K562 (cell line): ENCODE measurements at regions not wholly inside any gene's neighbourhood (a gene's known extent, or its start where the extent isn't known, plus 50 kb on each side); places are given as distances from the start of the nearest gene placed in this dataset.

Source experiments
- ATAC-seq: fragments of 200-7000 bp; cut with Tn5 transposase; 3 replicates; pipeline ENCODE4 v1.9.1; 2020; ENCODE audit warnings: moderate library complexity
- BruUV-seq: library from RNA; stranded (reverse); fragments of 400-500 nt; replicated peaks from 2 replicates; lab custom pipeline; 2021; lab: Mats Ljungman, UMichigan
- CTCF ChIA-PET: fragments of 300-600 bp; formaldehyde crosslinking; extraction: SDS; loops from one replicate; lab custom pipeline; 2021; ENCODE audit warnings: low intra/inter-chr PET ratio; lab: Yijun Ruan, JAX
- POLR2A ChIA-PET: fragments of 300-600, 350-650 bp; sonication (Branson Sonifier 250); formaldehyde crosslinking; extraction: SDS; loops from one replicate; lab custom pipeline; 2021; ENCODE audit warnings: antibody characterized with exemption, inconsistent platforms; lab: Yijun Ruan, JAX
- DNase-seq, 4 experiments: peaks; one replicate each; pipeline versions ENCODE4 v3.0.0 to v3.0.0-alpha.2; 2011 to 2018; ENCODE audit warnings: low spot score in 3 of 4, mixed read lengths in 3 of 4; ENCODE audit errors: extremely low read depth in 1 of 4
- FAIRE-seq: peaks from 2 replicates; lab custom pipeline; 2011; peaks lifted over from hg19 to GRCh38; lab: Jason Lieb, UNC
- H2AFZ ChIP-seq: 2 replicates; pipeline ENCODE4 v1.6.0; 2011; ENCODE audit warnings: low read depth, low read length, control low read depth, inconsistent platforms
- H3K27ac ChIP-seq: fragments of 200-600 bp; 3 replicates; pipeline ENCODE4 v1.8.0; 2011; ENCODE audit warnings: low read depth, mild to moderate bottlenecking, control low read depth, inconsistent platforms, low read length, moderate library complexity, mixed read lengths; ENCODE audit errors: extremely low read depth
- H3K27me3 ChIP-seq, 2 experiments: fragments of 300-600 bp in 1 of 2; 2 replicates in 1 of 2; 3 replicates in 1 of 2; pipeline versions ENCODE4 v1.6.0 to v1.8.0; 2011; ENCODE audit warnings: inconsistent platforms in 2 of 2, low read length in 2 of 2, mild to moderate bottlenecking in 1 of 2, mixed read lengths in 1 of 2, moderate library complexity in 1 of 2; ENCODE audit not compliant: control insufficient read depth in 2 of 2, insufficient read depth in 2 of 2
- H3K36me3 ChIP-seq: fragments of 300-600 bp; 3 replicates; pipeline ENCODE4 v1.8.0; 2011; ENCODE audit warnings: mild to moderate bottlenecking, low read length, inconsistent platforms; ENCODE audit not compliant: control insufficient read depth, insufficient read depth
- H3K4me1 ChIP-seq, 2 experiments: fragments of 200-600 bp in 1 of 2; replicated peaks in 1 of 2; 2 replicates in 1 of 2; 3 replicates in 1 of 2; pipeline versions ENCODE4 v1.5.1 to v1.8.0; 2011; ENCODE audit warnings: inconsistent platforms in 2 of 2, low read length in 2 of 2, mild to moderate bottlenecking in 1 of 2, mixed read lengths in 1 of 2, moderate library complexity in 1 of 2; ENCODE audit not compliant: control insufficient read depth in 2 of 2, insufficient read depth in 2 of 2
- H3K4me2 ChIP-seq: 2 replicates; pipeline ENCODE4 v1.6.1; 2011; ENCODE audit warnings: low read length, control low read depth, inconsistent platforms, mixed read lengths; ENCODE audit not compliant: insufficient read depth
- H3K4me3 ChIP-seq: fragments of 200-600 bp; sonication (generic), shearing (Covaris generic); 2 replicates; pipeline ENCODE4 v1.5.1; 2016; ENCODE audit warnings: control low read depth, inconsistent platforms
- H3K79me2 ChIP-seq: fragments of 200-600 bp; 3 replicates; pipeline ENCODE4 v1.8.0; 2011; ENCODE audit warnings: low read length, inconsistent platforms; ENCODE audit not compliant: control insufficient read depth, insufficient read depth
- H3K9ac ChIP-seq, 2 experiments: 2 replicates each; pipeline versions ENCODE4 v1.6.0 to v1.6.1; 2011; ENCODE audit warnings: low read depth in 2 of 2, low read length in 2 of 2, control low read depth in 1 of 2, inconsistent platforms in 1 of 2, mild to moderate bottlenecking in 1 of 2, mixed read lengths in 1 of 2; ENCODE audit not compliant: insufficient read depth in 1 of 2
- H3K9me1 ChIP-seq: one replicate; pipeline ENCODE4 v1.6.0; 2011; ENCODE audit warnings: inconsistent platforms, mild to moderate bottlenecking, low read length, moderate library complexity; ENCODE audit not compliant: control insufficient read depth, insufficient read depth
- H3K9me3 ChIP-seq: replicated peaks from 2 replicates; pipeline ENCODE4 v1.5.1; 2011; ENCODE audit warnings: low read depth, low read length, inconsistent platforms; ENCODE audit not compliant: control insufficient read depth, insufficient read depth
- H4K20me1 ChIP-seq: replicated peaks from 2 replicates; pipeline ENCODE4 v1.6.1; 2011; ENCODE audit warnings: low read length, inconsistent platforms, mixed read lengths; ENCODE audit not compliant: control insufficient read depth, insufficient read depth
- ARNT ChIP-seq, 2 experiments: fragments of 450-650 bp; IDR thresholded peaks; 2 replicates each; pipeline ENCODE4 v1.6.1; 2016; ENCODE audit warnings: mild to moderate bottlenecking in 1 of 2
- BCOR ChIP-seq: fragments of 450-650 bp; IDR thresholded peaks from 2 replicates; pipeline ENCODE4 v1.6.1; 2016
- BHLHE40 ChIP-seq: IDR thresholded peaks from 2 replicates; pipeline ENCODE4 v1.6.1; 2011; ENCODE audit warnings: low read length, improper control_type of control experiment
- CHCHD3 ChIP-seq: fragments of 250-450 bp; sonication (Bioruptor Pico); IDR thresholded peaks from 2 replicates; pipeline ENCODE4 v2.1.2; 2022; ENCODE audit warnings: mild to moderate bottlenecking
- ESRRA ChIP-seq: fragments of 450-650 bp; IDR thresholded peaks from 2 replicates; pipeline ENCODE4 v1.6.1; 2014; ENCODE audit warnings: low read depth, mild to moderate bottlenecking, moderate library complexity, borderline replicate concordance
- FOXA3 ChIP-seq, 2 experiments: fragments of 450-650 bp in 1 of 2; sonication (generic) in 1 of 2; formaldehyde crosslinking; IDR thresholded peaks in 1 of 2; conservative IDR thresholded peaks in 1 of 2; 2 replicates each; pipeline versions ENCODE4 v1.4.0 to v1.8.0; 2020 to 2022; ENCODE audit warnings: mild to moderate bottlenecking in 2 of 2, missing genetic modification reagents in 1 of 2
- HSF4 ChIP-seq: fragments of 250-450 bp; sonication (Bioruptor Pico); IDR thresholded peaks from 2 replicates; pipeline ENCODE4 v2.1.2; 2022; ENCODE audit warnings: mild to moderate bottlenecking, moderate library complexity, borderline replicate concordance
- NBN ChIP-seq: fragments of 450-650 bp; IDR thresholded peaks from 2 replicates; pipeline ENCODE4 v1.6.1; 2016; ENCODE audit warnings: low read depth, mild to moderate bottlenecking
- NR2C2 ChIP-seq, 2 experiments: fragments of 200-800 bp in 1 of 2; sonication (Bioruptor generic) in 1 of 2; sonication (generic) in 1 of 2; formaldehyde crosslinking in 1 of 2; IDR thresholded peaks; 2 replicates each; pipeline versions ENCODE4 v1.6.1 to v1.8.0; 2016 to 2022; ENCODE audit warnings: mild to moderate bottlenecking in 1 of 2, missing compliant biosample characterization in 1 of 2, missing genetic modification characterization in 1 of 2, missing genetic modification reagents in 1 of 2
- PHF8 ChIP-seq: fragments of 200-600 bp; sonication (generic); IDR thresholded peaks from 2 replicates; pipeline ENCODE4 v1.6.1; 2012; ENCODE audit warnings: mixed run types, mild to moderate bottlenecking, inconsistent platforms, low read length, moderate library complexity, borderline replicate concordance
- SMARCA5 ChIP-seq: fragments of 450-650 bp; IDR thresholded peaks from 2 replicates; pipeline ENCODE4 v1.6.1; 2016
- TCFL5 ChIP-seq: fragments of 250-450 bp; sonication (Bioruptor Pico); conservative IDR thresholded peaks from 2 replicates; pipeline ENCODE4 v1.6.1; 2021; ENCODE audit warnings: mild to moderate bottlenecking, moderate library complexity, matching md5 sums
- XRCC3 ChIP-seq: fragments of 450-650 bp; IDR thresholded peaks from 2 replicates; pipeline ENCODE4 v1.6.1; 2017; ENCODE audit warnings: mild to moderate bottlenecking, moderate library complexity
- XRCC5 ChIP-seq: fragments of 200-400 bp; formaldehyde crosslinking; IDR thresholded peaks from 2 replicates; pipeline ENCODE4 v1.6.1; 2017; ENCODE audit warnings: low read depth, mild to moderate bottlenecking, low read length
- ZNF224 ChIP-seq: sonication (generic); formaldehyde crosslinking; IDR thresholded peaks from 2 replicates; pipeline ENCODE4 v1.8.0; 2022; ENCODE audit warnings: mild to moderate bottlenecking, missing genetic modification reagents
- ZNF239 ChIP-seq: fragments of 250-450 bp; sonication (Bioruptor Pico); IDR thresholded peaks from 2 replicates; pipeline ENCODE4 v1.4.0; 2020; ENCODE audit warnings: mild to moderate bottlenecking
- ZNF3 ChIP-seq: fragments of 250-450 bp; sonication (Bioruptor Pico); IDR thresholded peaks from 2 replicates; pipeline ENCODE4 v1.5.0; 2021; ENCODE audit warnings: mild to moderate bottlenecking, moderate library complexity
- ZZZ3 ChIP-seq: fragments of 450-650 bp; IDR thresholded peaks from 2 replicates; pipeline ENCODE4 v1.6.1; 2016; ENCODE audit warnings: antibody characterized with exemption, mild to moderate bottlenecking, moderate library complexity
- WGBS: fragments of 100-300 bp; shearing (Covaris generic); methylation state at CpG from one replicate; pipeline ENCODE4 v1.1.6; 2016; ENCODE audit warnings: low coverage, mixed read lengths; ENCODE audit not compliant: insufficient coverage; ENCODE audit errors: missing lambda C conversion rate; 5-methylcytosine and 5-hydroxymethylcytosine counted together
- in situ Hi-C: fragments of 300-500 bp; cut with MboI; formaldehyde crosslinking; loops from 4 replicates; pipeline ENCODE4 v1.15.0; 2018; ENCODE audit warnings: inconsistent platforms, mixed read lengths
- intact Hi-C: fragments of 100-400 bp; cut with micrococcal nuclease; formaldehyde crosslinking; loops from 2 replicates; pipeline ENCODE4 v1.14.2; 2022

GRCh38 chr7:46035166-46035565 lies 114.1 kb upstream of the IGFBP3 start:
- BruUV-seq: no TSS peak
- Histone ChIP-seq H3K9ac (no peak overlapping the region), H3K4me3 (no peak overlapping the region), H3K9me1 (no peaks in the 10 kb centered on the region), H3K79me2 (no peaks in the 10 kb centered on the region), H4K20me1 (no peaks in the 10 kb centered on the region), H3K27ac (no peak overlapping the region), H3K4me1 (no peaks in the 10 kb centered on the region), H3K36me3 (no peaks in the 10 kb centered on the region), H3K4me2 (no peak overlapping the region), H2AFZ (no peak overlapping the region), H3K27me3 (no peaks in the 10 kb centered on the region; a peak in 1 of 5 replicates), H3K9me3 (no peaks in the 10 kb centered on the region)
- CTCF ChIA-PET: no interaction called here
- intact Hi-C loops: no loop called here
- DNase-seq (no peak), FAIRE-seq (no peak), ATAC-seq (no peak)
- POLR2A ChIA-PET: no interaction called here
- TF ChIP-seq ZNF239 (CRISPR knock-in tag): no peak
- no peak for TF ChIP-seq FOXA3 (CRISPR knock-in tag; conservative IDR thresholded peaks at IDR 0.05 in 1 of 2, IDR thresholded peaks at IDR 0.05 in 1 of 2)
- no peak for TF ChIP-seq TCFL5 (CRISPR knock-in tag)
- TF ChIP-seq ZZZ3: no peak
- no peak for TF ChIP-seq ZNF224 (CRISPR knock-in tag)
- no peak for TF ChIP-seq CHCHD3 (CRISPR knock-in tag)
- no peak for TF ChIP-seq ARNT (IDR thresholded peaks at IDR 0.05)
- no peak for TF ChIP-seq BCOR
- no peak for TF ChIP-seq SMARCA5
- TF ChIP-seq BHLHE40: no peak
- TF ChIP-seq PHF8: no peak
- TF ChIP-seq XRCC3: no peak
- no peak for TF ChIP-seq NBN
- TF ChIP-seq ZNF3: no peak
- no peak for TF ChIP-seq NR2C2 (CRISPR knock-in tag; IDR thresholded peaks at IDR 0.05)
- no peak for TF ChIP-seq NR2C2 (tag; IDR thresholded peaks at IDR 0.05)
- no peak for TF ChIP-seq XRCC5
- TF ChIP-seq ESRRA: no peak
- no peak for TF ChIP-seq HSF4
- 0% methylated on average over 1 of the region's 1 CpG for WGBS
- in situ Hi-C loops: no loop called here
